Activated T-helper 1 cell treated with anti-CD3 and anti-CD28 coated beads, Interleukin-12 subunit alpha, Interleukin-12 subunit beta, Interleukin-2, Interleukin-4 antibody, amounts not matched to agents 30 ng/mL and 10 ng/mL and 1 ng/mL, durations not matched to agents 14 hours and 24 hours and 36 hours (primary cell): ENCODE measurements at regions not wholly inside any gene's neighbourhood (a gene's known extent, or its start where the extent isn't known, plus 50 kb on each side); places are given as distances from the start of the nearest gene placed in this dataset.

ENCODE experiments used
- DNase-seq: peaks from one replicate; pipeline ENCODE4 v3.0.0; 2021; ENCODE audit warnings: low spot score
- H3K27ac Mint-ChIP-seq: one replicate; pipeline ENCODE4 v1.8.0; 2021; ENCODE audit warnings: mild to moderate bottlenecking, mixed read lengths
- H3K27me3 Mint-ChIP-seq: one replicate; pipeline ENCODE4 v1.8.0; 2022; ENCODE audit warnings: mild to moderate bottlenecking, moderate library complexity, mixed read lengths; ENCODE audit not compliant: insufficient read depth
- H3K36me3 Mint-ChIP-seq: one replicate; pipeline ENCODE4 v1.8.0; 2021; ENCODE audit warnings: low read depth, mixed read lengths
- H3K4me1 Mint-ChIP-seq: one replicate; pipeline ENCODE4 v1.8.0; 2021; ENCODE audit warnings: low read depth, mixed read lengths
- H3K4me3 Mint-ChIP-seq: one replicate; pipeline ENCODE4 v1.8.0; 2021; ENCODE audit warnings: mild to moderate bottlenecking, moderate library complexity, mixed read lengths
- H3K9me3 Mint-ChIP-seq: one replicate; pipeline ENCODE4 v1.8.0; 2021; ENCODE audit warnings: mixed read lengths
- intact Hi-C: fragments of 100-400 bp; cut with micrococcal nuclease; formaldehyde crosslinking; loops from one replicate; pipeline ENCODE4 v1.15.1; 2024

DNA sequence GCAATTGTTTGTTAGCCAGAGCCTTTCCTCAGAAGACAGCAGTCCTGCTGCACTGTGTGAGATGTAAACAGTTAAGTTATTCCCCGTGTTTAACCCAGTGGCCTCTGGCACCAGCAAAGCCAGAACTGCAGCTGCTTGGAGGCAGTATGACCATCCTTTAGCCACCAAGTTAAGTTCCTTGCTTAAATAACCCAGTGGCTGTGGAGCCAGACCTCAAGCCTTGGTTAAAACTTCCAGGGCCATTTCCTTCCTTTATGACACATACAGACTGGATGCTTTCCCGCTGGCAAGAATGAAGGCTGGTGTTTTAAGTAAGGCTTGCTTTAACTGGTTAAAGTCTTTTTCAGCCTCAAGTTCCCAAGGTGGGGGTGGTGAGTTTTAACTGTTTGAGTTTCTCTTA is 379.8 kb downstream of the DCAF12L2 start:
- Mint-ChIP-seq H3K27me3 (no peaks in the 10 kb centered on the region), H3K9me3 (no peaks in the 10 kb centered on the region), H3K36me3 (no peaks in the 10 kb centered on the region), H3K4me3 (no peak overlapping the region), H3K4me1 (no peaks in the 10 kb centered on the region), H3K27ac (no peak overlapping the region)
- DNase-seq = no peak
- intact Hi-C loops = no loop called here

DNA sequence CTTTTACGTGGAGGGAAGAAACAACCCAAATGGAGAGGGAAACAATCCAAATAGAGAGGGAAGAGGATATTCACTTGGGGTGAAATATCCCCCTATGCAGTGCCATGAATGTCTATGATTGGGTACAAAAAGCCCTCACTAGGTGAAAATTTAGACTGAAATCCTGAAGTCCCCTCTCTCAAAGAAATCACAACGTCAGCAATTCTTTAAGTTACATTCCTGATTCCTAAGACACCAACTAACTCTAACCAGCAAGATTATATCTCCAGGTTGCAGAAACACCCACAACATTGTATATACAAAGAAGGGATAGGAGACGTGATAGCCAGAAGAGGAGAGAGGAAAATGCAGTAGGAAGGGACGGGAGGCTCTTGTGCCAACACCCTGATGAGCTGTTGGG is 374.3 kb downstream of the DCAF12L2 start:
- no peak for DNase-seq
- Mint-ChIP-seq H3K4me1 (no peaks in the 10 kb centered on the region), H3K27ac (no peak overlapping the region), H3K27me3 (no peaks in the 10 kb centered on the region), H3K4me3 (no peak overlapping the region), H3K36me3 (no peaks in the 10 kb centered on the region), H3K9me3 (no peaks in the 10 kb centered on the region)
- intact Hi-C loops = loop anchor here (10.0 kb wide), 1 partner anchor 407 kb away; no protein-coding TSS in a partner anchor

DNA sequence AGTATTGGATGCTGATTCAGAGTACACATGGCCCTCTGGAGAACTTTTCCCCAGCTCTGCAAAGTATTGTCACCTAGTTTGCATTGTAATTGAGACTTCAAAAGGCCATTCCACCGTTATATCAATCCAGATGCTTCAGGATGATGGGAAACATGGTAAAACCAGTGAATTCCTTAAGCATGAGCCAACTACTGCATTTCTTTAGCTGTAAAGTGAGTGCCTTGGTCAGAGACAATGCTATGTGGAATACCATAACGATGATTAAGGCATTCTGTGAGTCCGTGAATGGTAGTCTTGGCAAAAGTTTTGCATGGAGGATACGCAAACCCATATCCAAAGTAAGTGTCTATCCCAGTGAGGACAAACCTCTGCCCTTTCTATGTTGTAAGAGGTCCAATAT is 355.2 kb downstream of the DCAF12L2 start:
- Mint-ChIP-seq H3K27ac (no peak overlapping the region), H3K4me3 (no peak overlapping the region), H3K9me3 (no peaks in the 10 kb centered on the region), H3K4me1 (no peaks in the 10 kb centered on the region), H3K36me3 (no peaks in the 10 kb centered on the region), H3K27me3 (no peaks in the 10 kb centered on the region)
- intact Hi-C loops = no loop called here
- no peak for DNase-seq

DNA sequence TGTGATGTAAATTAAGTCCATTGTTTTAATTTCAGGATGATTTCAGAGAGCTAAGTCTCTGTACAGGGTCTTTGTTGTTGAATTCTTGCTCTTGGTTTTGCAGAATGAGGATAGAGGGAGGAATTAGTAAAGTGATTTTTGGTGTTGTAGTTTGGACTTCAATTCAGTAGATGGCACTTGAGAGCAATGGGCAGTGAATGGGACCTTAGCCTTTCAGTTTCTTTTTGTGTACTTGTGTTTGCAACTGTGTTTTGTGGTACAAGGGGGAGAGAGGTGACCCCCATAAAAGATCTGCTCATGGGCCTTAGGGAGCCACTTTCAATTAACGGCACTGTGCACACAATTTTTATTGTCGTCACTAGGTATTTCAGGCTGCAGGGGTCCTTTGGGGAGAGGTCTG is 340.0 kb downstream of the DCAF12L2 start:
- Mint-ChIP-seq H3K27me3 (no peaks in the 10 kb centered on the region), H3K36me3 (no peaks in the 10 kb centered on the region), H3K4me3 (no peak overlapping the region), H3K9me3 (no peaks in the 10 kb centered on the region), H3K4me1 (no peaks in the 10 kb centered on the region), H3K27ac (no peak overlapping the region)
- DNase-seq = no peak
- intact Hi-C loops = no loop called here

DNA sequence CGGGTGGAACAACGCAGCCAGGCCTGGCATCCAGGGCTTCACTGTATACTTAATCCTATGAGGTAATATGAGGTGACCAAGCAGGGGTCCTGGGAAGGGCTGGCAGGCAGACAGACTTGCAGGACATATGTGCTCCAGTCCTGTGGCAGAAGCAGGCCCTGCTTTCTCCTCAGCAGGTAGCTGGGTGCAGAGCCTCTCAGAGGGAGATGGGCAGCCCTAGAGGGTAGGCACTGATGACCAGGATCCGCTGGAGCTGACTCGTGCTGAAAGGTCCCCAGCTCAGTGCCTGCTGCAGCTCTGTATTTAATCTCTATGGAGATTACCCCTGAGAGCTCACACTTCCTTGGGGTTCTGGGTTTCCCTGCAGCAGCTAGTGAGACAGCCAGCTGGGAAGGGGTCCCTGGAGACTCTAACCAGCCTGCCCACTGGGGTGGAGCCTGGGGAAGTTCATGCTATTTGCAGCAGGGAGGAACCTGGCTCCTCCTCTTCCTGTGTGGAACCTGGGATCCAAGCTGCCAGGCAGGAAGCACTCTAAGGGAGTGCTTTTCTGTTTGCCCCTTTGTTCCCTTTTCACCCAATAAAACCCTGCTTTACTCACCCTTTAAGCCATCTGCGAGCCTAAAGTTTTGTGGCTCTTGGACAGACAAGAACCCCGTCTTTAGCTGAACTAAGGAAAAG is 339.2 kb downstream of the DCAF12L2 start:
- H3K9me3 Mint-ChIP-seq = no peaks in the 10 kb centered on the region
- intact Hi-C loops = no loop called here

DNA sequence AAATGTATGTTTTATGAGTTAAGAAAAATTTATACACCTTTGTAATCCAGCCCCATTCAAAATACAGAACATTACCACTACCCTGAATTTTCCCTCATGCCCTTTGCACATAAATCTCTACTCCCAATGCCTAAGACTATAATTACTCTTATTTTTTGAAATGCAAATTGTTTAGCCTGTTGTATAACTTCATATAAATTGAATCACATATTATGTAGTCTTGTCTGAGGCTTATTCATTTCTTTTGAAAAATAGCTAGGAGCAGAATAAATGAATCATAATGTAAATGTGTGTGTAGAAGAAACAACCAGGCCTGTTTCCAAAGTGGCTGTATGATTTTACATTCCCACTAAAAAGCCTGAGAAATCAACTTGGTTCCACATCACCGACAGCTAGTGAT is 319.8 kb downstream of the DCAF12L2 start:
- no peak overlapping the region for H3K27ac Mint-ChIP-seq
- DNase-seq = no peak
- no peaks in the 10 kb centered on the region for H3K27me3 Mint-ChIP-seq
- H3K4me1 Mint-ChIP-seq = no peaks in the 10 kb centered on the region
- no peak overlapping the region for H3K4me3 Mint-ChIP-seq
- no peaks in the 10 kb centered on the region for H3K36me3 Mint-ChIP-seq
- intact Hi-C loops = no loop called here
- no peaks in the 10 kb centered on the region for H3K9me3 Mint-ChIP-seq

More for the DNA sequence above, 339.2 kb downstream of the DCAF12L2 start:
- no peak for DNase-seq
- no peak overlapping the region for H3K27ac Mint-ChIP-seq
- no peaks in the 10 kb centered on the region for H3K27me3 Mint-ChIP-seq
- H3K4me3 Mint-ChIP-seq = no peak overlapping the region
- H3K4me1 Mint-ChIP-seq = no peaks in the 10 kb centered on the region
- no peaks in the 10 kb centered on the region for H3K36me3 Mint-ChIP-seq

DNA sequence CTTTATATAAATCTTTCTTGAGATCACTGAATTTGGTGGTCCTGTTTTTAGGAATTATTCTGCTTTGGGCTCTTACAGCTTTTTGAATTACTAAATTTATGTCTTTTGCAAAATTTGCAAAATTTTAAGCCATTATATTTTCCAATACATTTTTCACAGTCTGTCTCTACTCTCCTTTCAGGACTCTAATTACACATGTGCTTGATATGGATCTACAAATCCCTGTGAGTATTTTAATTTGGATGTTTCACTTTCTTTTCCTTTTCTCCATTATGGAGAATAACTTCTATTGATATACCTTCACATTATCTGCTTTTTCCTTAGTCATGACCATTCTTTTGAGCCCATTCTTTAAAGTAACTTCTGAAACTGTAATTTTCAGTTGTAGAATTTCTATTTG is 315.4 kb downstream of the DCAF12L2 start:
- H3K9me3 Mint-ChIP-seq = no peaks in the 10 kb centered on the region
- H3K27ac Mint-ChIP-seq = no peak overlapping the region
- no peak for DNase-seq
- no peak overlapping the region for H3K4me3 Mint-ChIP-seq
- H3K27me3 Mint-ChIP-seq = no peaks in the 10 kb centered on the region
- intact Hi-C loops = no loop called here
- no peaks in the 10 kb centered on the region for H3K4me1 Mint-ChIP-seq
- H3K36me3 Mint-ChIP-seq = no peaks in the 10 kb centered on the region

DNA sequence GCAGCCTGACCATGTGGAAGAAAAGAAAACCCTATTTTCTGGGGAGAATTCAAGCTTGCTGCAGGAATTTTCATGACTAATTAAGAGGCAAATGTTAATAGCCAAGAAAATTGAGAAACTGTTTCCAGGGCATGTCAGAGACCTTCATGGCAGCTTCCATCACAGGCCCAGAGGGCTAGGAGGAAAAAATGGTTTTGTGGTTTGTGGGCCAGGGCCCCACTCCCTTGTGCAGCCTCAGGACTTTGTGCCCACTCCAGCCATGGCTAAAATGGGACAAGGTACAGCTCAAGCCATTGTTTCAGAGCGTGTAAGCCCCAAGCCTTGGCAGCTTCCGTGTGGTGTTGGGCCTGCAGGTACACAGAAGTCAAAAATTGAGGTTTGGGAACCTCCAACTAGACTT is 282.9 kb downstream of the DCAF12L2 start:
- Mint-ChIP-seq H3K9me3 (no peaks in the 10 kb centered on the region), H3K27ac (no peak overlapping the region), H3K27me3 (no peaks in the 10 kb centered on the region), H3K4me1 (no peaks in the 10 kb centered on the region), H3K36me3 (no peaks in the 10 kb centered on the region), H3K4me3 (no peak overlapping the region)
- intact Hi-C loops = no loop called here
- no peak for DNase-seq

DNA sequence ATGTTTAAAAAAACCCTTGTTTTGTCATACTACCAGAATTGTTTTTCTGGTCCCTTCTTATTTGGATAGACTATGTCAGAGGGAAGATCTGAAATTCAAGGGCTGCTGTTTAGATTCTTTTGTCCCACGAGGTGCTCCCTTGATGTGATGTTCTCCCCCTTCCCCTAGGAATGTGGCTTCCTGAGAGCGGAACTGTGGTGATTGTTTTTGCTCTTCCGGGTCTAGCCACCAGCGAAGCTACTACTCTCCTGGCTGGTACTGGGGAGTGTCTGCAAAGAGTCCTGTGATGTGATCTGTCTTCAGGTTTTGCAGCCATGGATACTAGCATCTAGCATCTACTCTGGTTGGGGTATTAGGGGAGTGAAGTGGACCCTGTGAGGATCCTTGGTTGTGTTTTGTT is 271.1 kb downstream of the DCAF12L2 start:
- no peaks in the 10 kb centered on the region for H3K36me3 Mint-ChIP-seq
- no peak for DNase-seq
- H3K9me3 Mint-ChIP-seq = no peaks in the 10 kb centered on the region
- H3K4me1 Mint-ChIP-seq = no peaks in the 10 kb centered on the region
- H3K27me3 Mint-ChIP-seq = no peaks in the 10 kb centered on the region
- no peak overlapping the region for H3K4me3 Mint-ChIP-seq
- no peak overlapping the region for H3K27ac Mint-ChIP-seq
- intact Hi-C loops = no loop called here

DNA sequence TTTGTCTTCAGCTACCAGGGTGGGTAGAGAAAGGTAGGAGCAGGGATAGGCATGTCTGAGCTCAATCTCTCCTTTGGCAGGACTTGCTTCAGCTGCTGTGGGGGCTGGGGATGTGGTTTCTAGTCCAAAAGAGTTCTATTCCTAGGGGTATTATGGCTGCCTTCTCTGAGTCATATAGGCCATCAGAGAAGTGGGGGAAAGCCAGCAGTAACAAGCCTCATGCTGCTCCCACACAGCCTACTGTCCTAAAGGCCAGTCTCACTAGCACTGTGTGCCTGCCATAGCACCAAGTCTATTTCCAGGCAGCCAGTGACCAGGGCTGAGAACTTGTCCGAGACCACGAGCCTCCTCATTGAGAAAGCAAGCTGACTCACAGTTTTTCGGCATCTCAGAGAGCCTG is 270.6 kb downstream of the DCAF12L2 start:
- Mint-ChIP-seq H3K4me1 (no peaks in the 10 kb centered on the region), H3K27ac (no peak overlapping the region), H3K9me3 (no peaks in the 10 kb centered on the region), H3K36me3 (no peaks in the 10 kb centered on the region), H3K27me3 (no peaks in the 10 kb centered on the region), H3K4me3 (no peak overlapping the region)
- no peak for DNase-seq
- intact Hi-C loops = no loop called here

DNA sequence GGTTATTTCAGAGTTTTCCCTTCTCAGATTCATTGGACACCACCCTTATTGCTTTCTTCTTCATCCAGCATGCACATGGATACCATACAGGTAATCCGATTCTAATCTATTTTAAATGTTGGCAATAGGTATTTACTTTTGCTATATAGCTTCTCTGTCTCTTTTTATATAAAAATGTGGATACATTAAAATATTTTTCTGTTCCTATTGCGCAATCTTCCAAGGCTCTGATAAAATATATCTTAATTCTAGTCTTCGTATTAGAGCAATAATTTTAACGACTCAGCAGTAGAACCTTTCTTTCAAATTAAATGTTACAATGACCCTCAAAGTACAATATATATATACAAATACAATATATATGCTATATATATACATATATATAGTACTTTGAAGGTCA is 239.8 kb downstream of the DCAF12L2 start:
- no peak for DNase-seq
- intact Hi-C loops = no loop called here
- Mint-ChIP-seq H3K4me3 (no peak overlapping the region), H3K9me3 (no peaks in the 10 kb centered on the region), H3K27ac (no peak overlapping the region), H3K36me3 (no peaks in the 10 kb centered on the region), H3K4me1 (no peaks in the 10 kb centered on the region), H3K27me3 (no peaks in the 10 kb centered on the region)

DNA sequence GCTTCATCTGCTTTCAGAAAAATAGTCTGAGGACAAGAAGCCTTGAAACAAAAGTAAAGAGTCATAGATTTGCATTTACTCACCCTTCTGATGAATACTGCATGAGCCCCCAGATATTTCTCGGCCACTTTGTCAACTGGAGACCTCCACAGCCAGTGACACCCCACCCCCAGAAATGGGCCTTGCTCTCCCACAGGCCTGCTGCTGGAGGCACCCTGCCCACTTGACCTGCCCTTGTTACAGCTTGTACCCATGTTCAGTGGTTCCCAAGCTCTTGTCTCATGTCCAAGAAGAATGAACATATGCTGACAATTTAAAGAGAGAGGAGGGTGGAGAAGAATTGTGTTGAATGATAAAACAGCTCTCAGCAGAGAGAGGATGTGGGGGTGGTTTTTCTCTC is 225.1 kb downstream of the DCAF12L2 start:
- DNase-seq = no peak
- H3K27me3 Mint-ChIP-seq = no peaks in the 10 kb centered on the region
- H3K9me3 Mint-ChIP-seq = no peaks in the 10 kb centered on the region
- H3K4me1 Mint-ChIP-seq = no peaks in the 10 kb centered on the region
- H3K4me3 Mint-ChIP-seq = no peak overlapping the region
- H3K27ac Mint-ChIP-seq = no peak overlapping the region
- H3K36me3 Mint-ChIP-seq = no peaks in the 10 kb centered on the region
- intact Hi-C loops = no loop called here

DNA sequence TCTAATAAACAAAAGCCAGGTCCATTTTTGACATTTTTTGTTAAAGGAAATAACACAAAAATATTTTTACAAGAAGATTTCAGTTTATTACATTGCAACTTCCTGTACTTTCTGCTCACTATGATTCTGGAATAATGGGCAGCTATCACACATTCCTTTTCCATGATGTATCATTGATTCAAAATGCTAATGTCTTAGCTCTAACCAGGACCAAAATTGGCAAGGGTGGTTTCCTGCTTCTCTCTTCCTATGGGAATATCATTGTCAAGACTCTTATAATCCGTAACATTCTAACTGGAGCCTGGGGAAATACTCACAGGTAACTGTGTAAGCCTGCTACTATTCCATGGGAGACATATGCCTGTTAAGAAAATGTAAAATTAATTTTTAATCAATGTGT is 218.6 kb downstream of the DCAF12L2 start:
- Mint-ChIP-seq H3K4me3 (no peak overlapping the region), H3K9me3 (no peaks in the 10 kb centered on the region), H3K27me3 (no peaks in the 10 kb centered on the region), H3K27ac (no peak overlapping the region), H3K4me1 (no peaks in the 10 kb centered on the region), H3K36me3 (no peaks in the 10 kb centered on the region)
- no peak for DNase-seq
- intact Hi-C loops = no loop called here

DNA sequence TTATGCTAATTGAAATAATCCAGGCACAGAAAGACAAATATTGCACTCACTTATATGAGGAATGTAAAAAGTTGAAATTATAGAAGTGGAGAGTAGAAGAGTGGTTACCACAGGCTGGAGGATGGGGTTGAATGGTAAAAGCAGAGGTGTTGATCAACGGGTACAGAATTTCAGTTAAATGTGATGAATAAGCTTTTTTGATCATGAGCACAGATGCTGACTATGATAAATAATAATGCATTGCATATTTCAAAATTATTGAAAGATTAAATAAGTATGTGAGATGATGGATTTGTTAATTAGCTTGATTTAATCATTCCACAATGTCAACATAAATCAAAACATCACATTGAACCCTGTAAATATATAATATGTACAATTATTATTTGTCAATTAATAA is 213.1 kb downstream of the DCAF12L2 start:
- H3K9me3 Mint-ChIP-seq = no peaks in the 10 kb centered on the region
- H3K27me3 Mint-ChIP-seq = no peaks in the 10 kb centered on the region
- H3K36me3 Mint-ChIP-seq = no peaks in the 10 kb centered on the region
- DNase-seq = no peak
- intact Hi-C loops = no loop called here
- no peak overlapping the region for H3K4me3 Mint-ChIP-seq
- no peaks in the 10 kb centered on the region for H3K4me1 Mint-ChIP-seq
- H3K27ac Mint-ChIP-seq = no peak overlapping the region
